Large intestine (tissue), 3 donors: ENCODE measurements at regions not wholly inside any gene's neighbourhood (a gene's known extent, or its start where the extent isn't known, plus 50 kb on each side); places are given as distances from the start of the nearest gene placed in this dataset.

ENCODE experiments used
- DNase-seq, 2 donors: peaks; one replicate each; pipeline versions ENCODE4 v3.0.0 to v3.0.0-alpha.2; 2013
- H3K27ac ChIP-seq: one replicate; pipeline ENCODE4 v1.5.1; 2013; ENCODE audit warnings: low read length
- H3K27me3 ChIP-seq: 2 replicates; pipeline ENCODE4 v1.6.1; 2013; ENCODE audit warnings: low read length; ENCODE audit not compliant: control insufficient read depth, insufficient read depth
- H3K36me3 ChIP-seq: 2 replicates; pipeline ENCODE4 v1.6.1; 2013; ENCODE audit warnings: low read length; ENCODE audit not compliant: control insufficient read depth, insufficient read depth
- H3K4me1 ChIP-seq: one replicate; pipeline ENCODE4 v1.6.1; 2013; ENCODE audit warnings: low read length; ENCODE audit not compliant: control insufficient read depth, insufficient read depth
- H3K4me3 ChIP-seq: one replicate; pipeline ENCODE4 v1.5.1; 2013; ENCODE audit warnings: low read length
- H3K9me3 ChIP-seq: one replicate; pipeline ENCODE4 v1.6.1; 2013; ENCODE audit warnings: mild to moderate bottlenecking, low read depth, low read length, moderate library complexity; ENCODE audit not compliant: control insufficient read depth
- WGBS: methylation state at CpG from one replicate; pipeline ENCODE4 v1.1.5; 2013; ENCODE audit warnings: low lambda C conversion rate; ENCODE audit not compliant: insufficient coverage; 5-methylcytosine and 5-hydroxymethylcytosine counted together

DNA sequence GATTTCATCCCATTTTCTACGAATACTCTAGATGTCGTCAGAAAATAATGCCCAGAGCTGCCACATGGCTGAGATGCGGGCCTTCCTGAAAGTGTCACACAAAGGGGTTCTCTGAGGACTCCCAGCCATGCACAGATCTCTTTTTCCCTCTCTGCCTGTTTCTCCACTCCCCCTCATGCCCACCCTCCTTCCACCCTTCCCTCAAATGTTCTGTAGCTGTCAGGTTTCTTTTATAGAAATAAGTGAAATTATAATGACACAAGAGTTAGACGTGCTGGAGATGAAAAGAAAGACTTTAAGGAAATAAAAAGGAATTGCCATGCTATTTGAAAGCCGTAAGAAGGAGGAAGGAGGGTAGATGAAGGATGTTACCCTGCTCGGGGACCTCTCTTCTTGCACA is 819.3 kb upstream of the CELF2 start:
- no peak overlapping the region for H3K27ac ChIP-seq
- H3K4me1 ChIP-seq = no peaks in the 10 kb centered on the region
- H3K36me3 ChIP-seq = no peaks in the 10 kb centered on the region
- no peaks in the 10 kb centered on the region for H3K9me3 ChIP-seq
- no peak overlapping the region for H3K4me3 ChIP-seq
- whole genome bisulfite sequencing = 62% methylated on average over 3 of the region's 6 CpGs
- DNase-seq = no peak
- H3K27me3 ChIP-seq = no peaks in the 10 kb centered on the region

GRCh38 chr10:10204415-10204814 is 813.3 kb upstream of the CELF2 start:
- no peak for DNase-seq
- WGBS = 100% methylated on average over 2 of the region's 2 CpGs
- Histone ChIP-seq H3K27ac (no peak overlapping the region), H3K36me3 (no peaks in the 10 kb centered on the region), H3K9me3 (peaks cover 9% of the 10 kb centered on the region), H3K27me3 (no peaks in the 10 kb centered on the region), H3K4me3 (no peak overlapping the region), H3K4me1 (no peaks in the 10 kb centered on the region)

DNA sequence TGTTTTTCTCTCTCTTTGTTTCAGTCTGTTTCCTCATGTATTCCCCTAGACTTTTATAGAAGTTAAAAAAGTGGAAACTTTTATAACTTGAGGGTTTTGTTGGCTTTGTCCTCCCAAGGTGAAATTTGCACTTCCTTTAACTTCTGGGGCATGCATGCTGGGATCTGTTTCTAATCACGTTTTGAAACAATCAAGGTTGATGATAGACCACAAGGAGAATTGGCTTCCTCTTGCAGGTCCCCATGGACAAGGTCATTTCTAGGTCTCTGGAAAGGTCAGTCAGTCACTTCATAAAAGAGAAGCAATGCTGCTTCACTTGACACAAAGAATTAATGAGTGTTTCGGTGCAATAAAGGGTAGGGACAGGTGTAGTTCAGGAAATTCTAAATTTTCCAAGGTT is 811.8 kb upstream of the CELF2 start:
- WGBS = no CpG with 5 or more reads among the region's 2 CpGs
- no peak for DNase-seq

DNA sequence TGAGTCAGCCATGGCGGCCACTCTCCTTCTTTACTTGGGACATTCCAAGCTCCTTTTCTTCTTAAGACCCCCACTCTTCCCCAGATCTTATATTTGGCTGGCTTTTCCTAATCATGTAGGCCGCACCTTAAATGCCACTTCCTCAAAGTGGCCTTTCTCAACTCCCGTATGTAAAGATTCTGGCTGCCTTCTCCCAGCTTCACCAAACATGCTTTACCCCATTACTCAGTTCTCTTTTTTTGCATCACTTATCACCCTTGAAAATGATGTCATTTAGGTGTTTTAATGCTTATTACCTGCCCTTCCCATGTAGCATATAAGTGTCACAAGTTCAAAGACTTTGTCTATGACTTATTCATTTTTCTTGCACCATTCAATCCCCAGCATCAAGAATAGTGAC is 810.1 kb upstream of the CELF2 start:
- Histone ChIP-seq H3K4me1 (no peaks in the 10 kb centered on the region), H3K36me3 (no peaks in the 10 kb centered on the region), H3K27me3 (no peaks in the 10 kb centered on the region), H3K4me3 (no peak overlapping the region), H3K9me3 (peaks cover 9% of the 10 kb centered on the region), H3K27ac (no peak overlapping the region)
- no peak for DNase-seq
- 92% methylated on average over 2 of the region's 3 CpGs for WGBS

More for the DNA sequence above, 811.8 kb upstream of the CELF2 start:
- no peak overlapping the region for H3K27ac ChIP-seq
- H3K27me3 ChIP-seq = no peaks in the 10 kb centered on the region
- peaks cover 9% of the 10 kb centered on the region for H3K9me3 ChIP-seq
- no peaks in the 10 kb centered on the region for H3K36me3 ChIP-seq
- no peak overlapping the region for H3K4me3 ChIP-seq
- H3K4me1 ChIP-seq = no peaks in the 10 kb centered on the region

- no peaks in the 10 kb centered on the region for H3K4me1 ChIP-seq
- no peak for DNase-seq
- no peaks in the 10 kb centered on the region for H3K36me3 ChIP-seq
- H3K27ac ChIP-seq = no peak overlapping the region
- WGBS = 100% methylated on average over 1 of the region's 4 CpGs
- peaks cover 9% of the 10 kb centered on the region for H3K9me3 ChIP-seq
- no peak overlapping the region for H3K4me3 ChIP-seq
- no peaks in the 10 kb centered on the region for H3K27me3 ChIP-seq
These were observed 809.5 kb upstream of the CELF2 start for GRCh38 chr10:10208196-10208595.

GRCh38 chr10:10209167-10209566 is 808.5 kb upstream of the CELF2 start:
- peak in 1 of 2 donors; percentile 5 for DNase-seq

GRCh38 chr10:10211409-10211808 is 806.3 kb upstream of the CELF2 start:
- H3K9me3 ChIP-seq = no peaks in the 10 kb centered on the region

More at GRCh38 chr10:10209167-10209566, 808.5 kb upstream of the CELF2 start:
- Histone ChIP-seq H3K4me1 (no peaks in the 10 kb centered on the region), H3K36me3 (no peaks in the 10 kb centered on the region), H3K4me3 (no peak overlapping the region), H3K27ac (no peak overlapping the region), H3K27me3 (no peaks in the 10 kb centered on the region), H3K9me3 (peaks cover 4% of the 10 kb centered on the region)
- WGBS = 20% methylated on average over 1 of the region's 3 CpGs

DNA sequence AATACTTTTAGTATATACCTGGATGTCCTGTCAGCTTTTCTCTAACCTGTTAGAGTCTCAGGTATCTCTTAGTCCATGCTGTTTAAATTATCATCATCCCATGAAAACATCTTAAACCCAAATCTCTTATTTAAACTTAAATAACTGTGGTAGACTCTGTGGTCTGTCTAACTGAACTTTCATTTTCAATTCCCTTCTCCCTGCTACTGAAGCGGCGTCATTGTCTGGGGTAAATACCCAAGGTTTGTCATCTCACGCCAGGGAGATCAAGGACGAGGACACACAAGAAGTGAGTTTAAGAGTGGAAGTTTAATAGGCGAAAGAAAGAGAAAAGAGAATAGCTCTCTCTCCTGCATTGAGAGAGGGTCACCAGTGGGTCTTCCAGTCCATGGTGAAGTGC is 804.4 kb upstream of the CELF2 start:
- no peak overlapping the region for H3K27ac ChIP-seq
- H3K4me3 ChIP-seq = no peak overlapping the region
- H3K36me3 ChIP-seq = no peaks in the 10 kb centered on the region
- no peaks in the 10 kb centered on the region for H3K27me3 ChIP-seq
- no peak for DNase-seq
- H3K9me3 ChIP-seq = no peaks in the 10 kb centered on the region
- H3K4me1 ChIP-seq = no peaks in the 10 kb centered on the region
- WGBS = 94% methylated on average over 3 of the region's 5 CpGs

More at GRCh38 chr10:10211409-10211808, 806.3 kb upstream of the CELF2 start:
- no peak for DNase-seq
- Histone ChIP-seq H3K4me3 (no peak overlapping the region), H3K4me1 (no peaks in the 10 kb centered on the region), H3K36me3 (no peaks in the 10 kb centered on the region), H3K27ac (no peak overlapping the region), H3K27me3 (no peaks in the 10 kb centered on the region)

DNA sequence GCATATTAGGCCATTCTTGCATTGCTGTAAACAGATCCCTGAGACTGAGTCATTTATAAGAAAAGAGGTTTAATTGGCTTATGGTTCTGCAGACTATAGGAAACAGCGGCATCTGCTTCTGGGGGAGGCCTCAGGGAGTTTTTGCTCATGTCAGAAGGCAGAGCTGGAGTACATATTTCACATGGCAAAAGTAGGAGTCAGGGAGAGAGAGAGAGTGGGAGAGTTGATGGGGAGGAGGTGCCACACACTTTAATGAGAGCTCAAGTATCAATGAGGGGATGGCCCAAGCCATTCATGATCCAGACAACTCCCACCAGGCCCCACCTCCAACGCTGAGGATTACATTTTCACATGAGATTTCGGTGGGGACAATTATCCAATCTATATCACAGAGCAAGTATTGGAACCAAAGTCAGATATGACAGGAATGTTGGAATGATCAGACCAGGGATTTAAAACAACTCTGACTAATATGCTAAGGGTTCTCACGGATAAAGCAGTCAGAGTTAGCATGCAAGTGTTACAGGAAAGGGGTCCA is 795.3 kb upstream of the CELF2 start:
- no peak overlapping the region for H3K27ac ChIP-seq
- no peaks in the 10 kb centered on the region for H3K9me3 ChIP-seq
- H3K4me3 ChIP-seq = no peak overlapping the region
- no CpG with 5 or more reads among the region's 4 CpGs for WGBS
- no peaks in the 10 kb centered on the region for H3K27me3 ChIP-seq
- H3K4me1 ChIP-seq = no peaks in the 10 kb centered on the region
- no peak for DNase-seq
- H3K36me3 ChIP-seq = no peaks in the 10 kb centered on the region

GRCh38 chr10:10223131-10223530 is 794.5 kb upstream of the CELF2 start:
- no peak overlapping the region for H3K27ac ChIP-seq
- DNase-seq = no peak
- WGBS = no CpG with 5 or more reads among the region's 3 CpGs

DNA sequence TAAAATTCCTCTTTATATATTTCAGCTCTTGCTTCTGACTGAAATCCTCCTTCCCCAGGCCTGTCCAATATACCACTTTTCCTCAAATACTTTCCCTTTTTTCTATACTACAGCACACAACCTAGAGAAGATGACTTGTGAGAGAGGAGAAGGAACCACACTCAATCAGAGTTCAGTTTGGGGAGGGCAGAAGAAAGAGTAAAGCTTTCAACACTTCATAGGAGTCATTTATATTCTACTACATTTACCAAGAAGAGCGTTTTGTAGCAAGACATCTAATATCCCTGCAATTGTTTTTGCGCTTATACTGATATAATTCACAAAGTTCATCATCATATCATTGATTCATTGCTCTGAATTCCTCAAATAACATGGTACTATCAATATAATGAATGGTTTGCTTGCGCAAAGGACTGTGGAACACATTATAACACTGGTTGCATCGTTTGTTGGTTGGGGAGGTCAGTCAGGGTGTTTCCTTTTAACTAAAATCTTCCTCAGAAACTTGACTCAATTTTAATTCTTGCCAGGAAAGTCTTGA is 792.5 kb upstream of the CELF2 start:
- H3K36me3 ChIP-seq = no peaks in the 10 kb centered on the region
- no peaks in the 10 kb centered on the region for H3K9me3 ChIP-seq
- WGBS = 100% methylated on average over 1 of the region's 4 CpGs
- no peak for DNase-seq
- no peaks in the 10 kb centered on the region for H3K4me1 ChIP-seq
- H3K4me3 ChIP-seq = no peak overlapping the region
- no peaks in the 10 kb centered on the region for H3K27me3 ChIP-seq
- no peak overlapping the region for H3K27ac ChIP-seq

More at GRCh38 chr10:10223131-10223530, 794.5 kb upstream of the CELF2 start:
- Histone ChIP-seq H3K4me1 (no peaks in the 10 kb centered on the region), H3K27me3 (no peaks in the 10 kb centered on the region), H3K4me3 (no peak overlapping the region), H3K9me3 (no peaks in the 10 kb centered on the region), H3K36me3 (no peaks in the 10 kb centered on the region)
